Left ventricle myocardium inferior (tissue), 1 donor: ENCODE measurements at regions not wholly inside any gene's neighbourhood (a gene's known extent, or its start where the extent isn't known, plus 50 kb on each side); places are given as distances from the start of the nearest gene placed in this dataset.

Experiments
- DNase-seq: peaks from one replicate; pipeline ENCODE4 v3.0.0-alpha.2; 2020
- H3K27ac ChIP-seq: fragments of 200-600 bp; replicated peaks from 2 replicates; pipeline ENCODE4 v1.8.0; 2021
- H3K27me3 ChIP-seq: fragments of 200-600 bp; 2 replicates; pipeline ENCODE4 v1.8.0; 2021; ENCODE audit warnings: low read depth
- H3K36me3 ChIP-seq: fragments of 200-600 bp; 2 replicates; pipeline ENCODE4 v1.8.0; 2021
- H3K4me1 ChIP-seq: fragments of 200-600 bp; 2 replicates; pipeline ENCODE4 v1.8.0; 2021
- H3K4me3 ChIP-seq: fragments of 200-600 bp; 2 replicates; pipeline ENCODE4 v1.8.0; 2021; ENCODE audit warnings: mild to moderate bottlenecking, moderate library complexity
- H3K9me3 ChIP-seq: fragments of 200-600 bp; replicated peaks from 2 replicates; pipeline ENCODE4 v1.8.0; 2021
- intact Hi-C: fragments of 100-400 bp; cut with micrococcal nuclease; formaldehyde crosslinking; loops from one replicate; pipeline ENCODE4 v1.11.0; 2022
- TF ChIP-seq, protein P1 (sequence below): fragments of 200-600 bp; IDR thresholded peaks from 2 replicates; pipeline ENCODE4 v1.8.0; 2021; ENCODE audit warnings: antibody characterized with exemption, mild to moderate bottlenecking, borderline replicate concordance
- donor health status: DM: no; HTN: yes; CAD: no; lungs with severe emphysema.

DNA sequence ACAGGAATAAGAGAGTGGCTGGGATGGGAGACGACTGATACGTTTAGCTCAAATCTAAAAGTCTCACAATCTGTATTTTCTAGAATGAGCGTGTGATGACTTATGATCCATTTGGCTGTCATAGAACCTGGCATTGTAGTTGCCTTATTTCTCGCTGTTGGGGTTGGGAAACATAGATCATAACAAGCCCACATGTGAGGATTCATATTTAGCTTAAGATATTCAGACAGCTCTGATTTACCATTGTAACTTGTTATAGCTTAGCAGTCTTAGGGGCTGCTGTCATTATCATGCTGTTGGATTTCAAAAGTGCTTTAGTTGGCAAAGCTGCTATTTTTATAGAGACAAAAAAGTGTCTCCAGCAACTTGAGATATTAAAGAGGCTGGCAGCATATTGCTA, 871.3 kb downstream of the ZPLD1 start:
- Histone ChIP-seq H3K4me3 (no peak overlapping the region), H3K4me1 (no peaks in the 10 kb centered on the region), H3K27me3 (no peaks in the 10 kb centered on the region), H3K36me3 (no peaks in the 10 kb centered on the region), H3K9me3 (peaks cover 8% of the 10 kb centered on the region), H3K27ac (no peak overlapping the region)
- no peak for DNase-seq
- intact Hi-C loops = no loop called here
- TF ChIP-seq, protein P1, sequence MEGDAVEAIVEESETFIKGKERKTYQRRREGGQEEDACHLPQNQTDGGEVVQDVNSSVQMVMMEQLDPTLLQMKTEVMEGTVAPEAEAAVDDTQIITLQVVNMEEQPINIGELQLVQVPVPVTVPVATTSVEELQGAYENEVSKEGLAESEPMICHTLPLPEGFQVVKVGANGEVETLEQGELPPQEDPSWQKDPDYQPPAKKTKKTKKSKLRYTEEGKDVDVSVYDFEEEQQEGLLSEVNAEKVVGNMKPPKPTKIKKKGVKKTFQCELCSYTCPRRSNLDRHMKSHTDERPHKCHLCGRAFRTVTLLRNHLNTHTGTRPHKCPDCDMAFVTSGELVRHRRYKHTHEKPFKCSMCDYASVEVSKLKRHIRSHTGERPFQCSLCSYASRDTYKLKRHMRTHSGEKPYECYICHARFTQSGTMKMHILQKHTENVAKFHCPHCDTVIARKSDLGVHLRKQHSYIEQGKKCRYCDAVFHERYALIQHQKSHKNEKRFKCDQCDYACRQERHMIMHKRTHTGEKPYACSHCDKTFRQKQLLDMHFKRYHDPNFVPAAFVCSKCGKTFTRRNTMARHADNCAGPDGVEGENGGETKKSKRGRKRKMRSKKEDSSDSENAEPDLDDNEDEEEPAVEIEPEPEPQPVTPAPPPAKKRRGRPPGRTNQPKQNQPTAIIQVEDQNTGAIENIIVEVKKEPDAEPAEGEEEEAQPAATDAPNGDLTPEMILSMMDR = no peak

DNA sequence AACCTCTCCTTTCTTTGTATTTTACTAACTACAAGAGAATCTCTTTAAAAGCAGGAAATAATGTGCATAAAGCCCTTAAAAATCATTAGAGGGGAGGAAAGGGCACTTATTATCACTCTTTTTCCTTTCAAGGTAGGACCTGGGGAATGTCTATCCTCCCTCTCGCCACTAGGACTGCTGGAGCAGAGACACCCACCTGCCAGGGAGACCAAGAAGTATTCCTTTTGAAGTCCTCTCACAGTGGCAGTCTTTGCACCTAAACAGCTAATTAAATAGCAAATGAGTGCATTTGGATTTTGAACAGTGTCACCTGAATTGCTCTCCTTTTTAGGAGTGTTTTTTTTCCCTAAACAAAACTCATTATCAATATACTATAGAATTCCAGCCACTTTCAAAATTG, 874.1 kb downstream of the ZPLD1 start:
- intact Hi-C loops = no loop called here
- Histone ChIP-seq H3K36me3 (no peaks in the 10 kb centered on the region), H3K9me3 (no peaks in the 10 kb centered on the region), H3K27me3 (no peaks in the 10 kb centered on the region), H3K4me3 (no peak overlapping the region), H3K27ac (no peak overlapping the region), H3K4me1 (no peaks in the 10 kb centered on the region)
- TF ChIP-seq, protein P1 = no peak
- DNase-seq = no peak

DNA sequence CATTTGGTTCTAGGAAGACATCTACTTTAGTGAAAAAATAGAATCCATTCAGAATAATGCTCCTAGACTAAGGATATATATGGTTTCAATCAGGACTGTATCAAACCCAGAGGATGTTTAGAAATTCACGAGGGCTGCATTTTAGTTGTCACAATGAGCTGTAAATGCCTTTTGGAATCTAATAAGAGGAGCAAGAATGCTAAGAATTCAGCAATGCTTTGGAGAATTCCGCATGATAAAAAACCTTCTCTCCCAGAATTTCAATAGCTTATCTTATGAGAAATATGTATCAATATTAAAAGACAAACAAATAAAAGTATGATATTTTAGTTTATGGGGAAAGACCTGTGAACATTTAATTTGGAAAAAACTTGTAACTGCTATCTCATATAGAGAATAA, 885.1 kb downstream of the ZPLD1 start:
- no peaks in the 10 kb centered on the region for H3K9me3 ChIP-seq
- intact Hi-C loops = no loop called here
- no peaks in the 10 kb centered on the region for H3K4me1 ChIP-seq
- no peaks in the 10 kb centered on the region for H3K27me3 ChIP-seq
- TF ChIP-seq, protein P1 = no peak
- no peak overlapping the region for H3K27ac ChIP-seq
- H3K36me3 ChIP-seq = no peaks in the 10 kb centered on the region
- DNase-seq = no peak
- no peak overlapping the region for H3K4me3 ChIP-seq

DNA sequence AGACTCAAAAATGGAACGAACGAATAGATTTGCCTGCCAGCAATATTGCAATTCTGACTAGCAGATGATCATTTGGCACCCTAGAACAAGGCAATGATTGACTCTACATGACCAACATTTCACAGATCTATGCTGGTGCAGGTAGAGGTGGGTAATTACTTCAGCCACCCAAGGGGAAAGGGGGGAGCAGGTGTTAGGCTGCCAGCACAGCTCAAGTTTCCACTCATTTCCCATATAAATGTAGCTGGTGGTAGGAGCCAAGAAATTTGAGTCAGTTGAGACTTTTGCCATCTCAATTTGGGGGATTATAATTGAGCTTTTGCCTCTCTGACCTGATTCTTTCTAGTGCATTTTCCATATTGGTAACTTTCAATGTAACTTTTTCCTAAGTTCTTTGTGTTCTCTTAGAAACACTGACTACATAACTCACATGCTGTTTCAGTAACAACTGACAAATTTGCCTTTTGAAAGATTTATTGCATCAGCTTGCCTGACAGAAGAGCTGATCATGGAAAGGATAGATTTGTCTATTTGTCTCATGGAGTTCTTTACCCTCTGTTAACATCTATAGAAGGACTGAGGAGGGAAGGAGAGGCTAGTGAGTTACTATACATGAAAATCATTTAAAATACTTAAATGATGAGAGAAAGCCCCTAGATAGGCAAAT, 902.5 kb downstream of the ZPLD1 start:
- no peak overlapping the region for H3K4me3 ChIP-seq
- no peaks in the 10 kb centered on the region for H3K4me1 ChIP-seq
- DNase-seq = no peak
- intact Hi-C loops = no loop called here
- no peaks in the 10 kb centered on the region for H3K36me3 ChIP-seq
- no peaks in the 10 kb centered on the region for H3K27me3 ChIP-seq
- no peaks in the 10 kb centered on the region for H3K9me3 ChIP-seq
- TF ChIP-seq, protein P1 = no peak
- no peak overlapping the region for H3K27ac ChIP-seq

DNA sequence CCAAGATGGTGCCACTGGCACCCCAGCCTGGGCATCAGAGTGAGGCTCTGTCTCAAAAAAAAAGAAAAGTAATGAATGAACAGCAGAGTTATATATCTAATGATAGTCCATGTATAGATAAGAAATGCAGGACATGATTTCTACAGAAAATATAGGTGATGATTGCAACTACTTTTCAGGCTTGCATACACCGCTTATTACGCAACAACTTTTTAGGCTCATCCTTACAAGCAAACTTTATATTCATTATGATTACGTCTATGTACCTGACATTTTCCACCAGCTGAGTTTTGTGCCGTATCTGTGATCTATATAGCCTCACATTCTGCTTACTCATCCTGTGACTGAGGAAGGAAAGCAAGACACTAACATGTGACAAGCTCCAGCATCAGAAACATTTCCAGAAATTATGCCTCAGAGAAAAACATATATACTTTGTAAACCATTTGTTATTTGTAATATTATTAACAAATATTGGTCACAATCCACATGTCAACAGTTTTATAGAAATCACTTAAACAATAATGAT, 906.3 kb downstream of the ZPLD1 start:
- TF ChIP-seq, protein P1 = no peak
- no peak for DNase-seq
- Histone ChIP-seq H3K4me1 (no peaks in the 10 kb centered on the region), H3K27ac (no peak overlapping the region), H3K9me3 (no peaks in the 10 kb centered on the region), H3K27me3 (no peaks in the 10 kb centered on the region), H3K4me3 (no peak overlapping the region), H3K36me3 (no peaks in the 10 kb centered on the region)
- intact Hi-C loops = no loop called here
